IMR-90 (cell line): ENCODE measurements at regions not wholly inside any gene's neighbourhood (a gene's known extent, or its start where the extent isn't known, plus 50 kb on each side); places are given as distances from the start of the nearest gene placed in this dataset.

Experiments
- ATAC-seq: fragments of 200-7000 bp; cut with Tn5 transposase; 2 replicates; pipeline ENCODE4 v1.9.1; 2020; ENCODE audit warnings: low read depth, mild to moderate bottlenecking, moderate library complexity
- BruUV-seq: library from RNA; stranded (reverse); fragments of 400-500 nt; replicated peaks from 2 replicates; lab custom pipeline; 2021; lab: Mats Ljungman, UMichigan
- CTCF ChIA-PET: fragments of 300-600 bp; formaldehyde crosslinking; extraction: SDS; loops from one replicate; lab custom pipeline; 2021; ENCODE audit warnings: antibody characterized with exemption; lab: Yijun Ruan, JAX
- POLR2A ChIA-PET: fragments of 300-600 bp; sonication (Branson Sonifier 250); formaldehyde crosslinking; loops from one replicate; lab custom pipeline; 2022; ENCODE audit warnings: antibody characterized with exemption; ENCODE audit not compliant: unreplicated experiment; lab: Charles Lee
- DNase-seq: peaks from one replicate; pipeline ENCODE4 v3.0.0; 2013
- H2AFZ ChIP-seq: replicated peaks from 2 replicates; pipeline ENCODE3; 2013; ENCODE audit warnings: low read length, mild to moderate bottlenecking; ENCODE audit not compliant: poor library complexity
- H2AK5ac ChIP-seq: 2 replicates; pipeline ENCODE4 v1.6.1; 2013; ENCODE audit warnings: low read depth, low read length, inconsistent platforms
- H2AK9ac ChIP-seq: replicated peaks from 2 replicates; pipeline ENCODE3; 2013; ENCODE audit warnings: mild to moderate bottlenecking, low read depth, low read length, moderate library complexity; ENCODE audit not compliant: poor library complexity
- H2BK120ac ChIP-seq: 2 replicates; pipeline ENCODE4 v1.6.1; 2013; ENCODE audit warnings: low read depth, low read length, inconsistent platforms
- H2BK15ac ChIP-seq: 3 replicates; pipeline ENCODE4 v1.6.1; 2013; ENCODE audit warnings: low read depth, low read length, inconsistent platforms
- H2BK20ac ChIP-seq: 2 replicates; pipeline ENCODE4 v1.6.1; 2013; ENCODE audit warnings: low read depth, mild to moderate bottlenecking, inconsistent platforms, low read length, moderate library complexity
- H2BK5ac ChIP-seq: 2 replicates; pipeline ENCODE4 v1.6.1; 2013; ENCODE audit warnings: mild to moderate bottlenecking, low read depth, low read length, inconsistent platforms; ENCODE audit not compliant: poor library complexity, severe bottlenecking
- H3K14ac ChIP-seq: replicated peaks from 2 replicates; pipeline ENCODE4 v1.6.1; 2013; ENCODE audit warnings: low read depth, low read length, inconsistent platforms
- H3K18ac ChIP-seq: 2 replicates; pipeline ENCODE4 v1.6.1; 2013; ENCODE audit warnings: low read depth, low read length, control low read depth
- H3K23ac ChIP-seq: 2 replicates; pipeline ENCODE4 v1.6.1; 2013; ENCODE audit warnings: low read depth, low read length, inconsistent platforms
- H3K27ac ChIP-seq: 2 replicates; pipeline ENCODE4 v1.5.1; 2013; ENCODE audit warnings: mild to moderate bottlenecking, control low read depth, low read length; ENCODE audit not compliant: insufficient read depth
- H3K27me3 ChIP-seq: 2 replicates; pipeline ENCODE4 v1.6.1; 2013; ENCODE audit warnings: low read length; ENCODE audit not compliant: control insufficient read depth, insufficient read depth
- H3K36me3 ChIP-seq: 2 replicates; pipeline ENCODE4 v1.6.1; 2013; ENCODE audit warnings: low read length, mixed read lengths; ENCODE audit not compliant: control insufficient read depth, insufficient read depth
- H3K4ac ChIP-seq: 2 replicates; pipeline ENCODE4 v1.6.1; 2013; ENCODE audit warnings: low read depth, low read length, inconsistent platforms
- H3K4me1 ChIP-seq: 2 replicates; pipeline ENCODE4 v1.6.1; 2013; ENCODE audit warnings: low read length, mixed read lengths; ENCODE audit not compliant: control insufficient read depth, insufficient read depth
- H3K4me2 ChIP-seq: 2 replicates; pipeline ENCODE4 v1.6.1; 2013; ENCODE audit warnings: low read depth, mild to moderate bottlenecking, control low read depth, low read length, moderate library complexity
- H3K4me3 ChIP-seq: 2 replicates; pipeline ENCODE4 v1.5.1; 2013; ENCODE audit warnings: low read depth, mild to moderate bottlenecking, control low read depth, low read length, moderate library complexity; ENCODE audit not compliant: insufficient read depth
- H3K56ac ChIP-seq: 2 replicates; pipeline ENCODE4 v1.6.1; 2013; ENCODE audit warnings: low read length, inconsistent platforms; ENCODE audit not compliant: insufficient read depth; ENCODE audit errors: extremely low read depth
- H3K79me1 ChIP-seq, 2 experiments: 2 replicates each; pipeline ENCODE4 v1.6.1; 2013; ENCODE audit warnings: low read length in 2 of 2, inconsistent platforms in 1 of 2, low read depth in 1 of 2
- H3K9ac ChIP-seq: 2 replicates; pipeline ENCODE4 v1.6.1; 2013; ENCODE audit warnings: low read depth, low read length, control low read depth
- H3K9me1 ChIP-seq: 2 replicates; pipeline ENCODE4 v1.6.1; 2013; ENCODE audit warnings: low read length, inconsistent platforms; ENCODE audit not compliant: insufficient read depth
- H3K9me3 ChIP-seq: 2 replicates; pipeline ENCODE4 v1.6.1; 2013; ENCODE audit warnings: low read length; ENCODE audit not compliant: control insufficient read depth, insufficient read depth
- H4K20me1 ChIP-seq: 2 replicates; pipeline ENCODE4 v1.6.1; 2013; ENCODE audit warnings: low read length, inconsistent platforms; ENCODE audit not compliant: insufficient read depth
- H4K5ac ChIP-seq: 2 replicates; pipeline ENCODE4 v1.6.1; 2013; ENCODE audit warnings: mild to moderate bottlenecking, low read depth, low read length, control low read depth
- H4K8ac ChIP-seq, 2 experiments: 2 replicates each; pipeline ENCODE4 v1.6.1; 2013; ENCODE audit warnings: low read depth in 2 of 2, low read length in 2 of 2, control low read depth in 1 of 2, inconsistent platforms in 1 of 2
- H4K91ac ChIP-seq: 2 replicates; pipeline ENCODE4 v1.6.1; 2013; ENCODE audit warnings: low read depth, low read length, inconsistent platforms; ENCODE audit not compliant: insufficient read depth
- CHD1 ChIP-seq: IDR thresholded peaks from 2 replicates; pipeline ENCODE4 v1.6.1; 2012; ENCODE audit warnings: low read depth, low read length, improper control_type of control experiment
- MAFK ChIP-seq: IDR thresholded peaks from 2 replicates; pipeline ENCODE4 v1.6.1; 2012; ENCODE audit warnings: low read depth, low read length, improper control_type of control experiment
- MXI1 ChIP-seq: IDR thresholded peaks from 2 replicates; pipeline ENCODE4 v1.6.1; 2012; ENCODE audit warnings: low read depth, mild to moderate bottlenecking, low read length, moderate library complexity, borderline replicate concordance
- NFE2L2 ChIP-seq: fragments of 150-350 bp; IDR thresholded peaks from 2 replicates; pipeline ENCODE4 v1.6.1; 2016; ENCODE audit warnings: low read depth, mild to moderate bottlenecking, low read length
- WGBS, 2 experiments: methylation state at CpG; one replicate each; pipeline versions ENCODE4 v1.1.5 to v1.1.7; 2013; ENCODE audit warnings: missing lambda C conversion rate in 2 of 2; ENCODE audit not compliant: insufficient read length in 1 of 2; ENCODE audit errors: extremely low coverage in 2 of 2; 5-methylcytosine and 5-hydroxymethylcytosine counted together
- dilution Hi-C: fragments of 300-500 bp; cut with HindIII; formaldehyde crosslinking; loops from one replicate; pipeline ENCODE4 v1.14.3; 2018; ENCODE audit warnings: low sequenced_read_pairs; ENCODE audit not compliant: unreplicated experiment
- in situ Hi-C: fragments of 300-500 bp; cut with MboI; formaldehyde crosslinking; loops from 3 replicates; pipeline ENCODE4 v1.14.3; 2019; ENCODE audit warnings: low sequenced_read_pairs, inconsistent platforms, mixed read lengths
- intact Hi-C: fragments of 100-400 bp; cut with micrococcal nuclease; formaldehyde crosslinking; loops from 2 replicates; pipeline ENCODE4 v1.10.0; 2022
- TF ChIP-seq, protein P1 (sequence below): conservative IDR thresholded peaks from 2 replicates; pipeline ENCODE4 v1.5.1; 2012; ENCODE audit warnings: mild to moderate bottlenecking, low read depth, low read length, improper control_type of control experiment

DNA sequence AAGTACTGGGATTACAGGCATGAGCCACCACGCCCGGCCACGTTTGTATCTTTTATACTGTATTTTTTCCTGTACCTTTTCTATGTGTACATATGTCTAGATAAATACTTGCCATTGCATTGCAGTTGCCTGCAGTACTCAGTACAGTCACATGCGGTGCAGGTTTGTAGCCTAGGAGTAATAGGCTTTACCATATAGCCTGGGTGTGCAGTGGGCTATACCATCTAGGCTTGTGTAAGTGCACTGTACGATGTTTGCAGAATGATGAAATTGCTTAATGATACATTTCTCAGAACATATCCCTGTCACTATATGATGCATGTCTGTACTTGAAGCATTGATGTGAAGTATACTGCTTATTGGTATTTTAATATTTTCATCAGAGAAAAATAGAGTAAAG lies 115.4 kb upstream of the PUDP start:
- peaks cover 3% of the 10 kb centered on the region; the same call in 1 of the 2 replicates for H3K9me1 ChIP-seq
- no peak overlapping the region for H3K14ac ChIP-seq
- no peak overlapping the region for H2AFZ ChIP-seq
- intact Hi-C loops, result no loop called here
- H3K27me3 ChIP-seq, result no peaks in the 10 kb centered on the region
- H4K91ac ChIP-seq, result no peak overlapping the region
- in situ Hi-C loops, result no loop called here
- no peak overlapping the region for H3K18ac ChIP-seq
- WGBS, 2 experiments, result 100% methylated on average over 1 of the region's 5 CpGs; no CpG with 5 or more reads in 1 of the 2 experiments
- ChIA-PET POLR2A (no interaction called here), CTCF (interaction anchor here (0.6 kb wide), 1 partner anchor 1759 kb away, joined by 3 read pairs; no protein-coding TSS in a partner anchor)
- H3K4me1 ChIP-seq, result no peaks in the 10 kb centered on the region; the same call in 1 of the 2 replicates
- no peak overlapping the region for H3K4me3 ChIP-seq
- H3K36me3 ChIP-seq, result no peaks in the 10 kb centered on the region
- no TSS peak for BruUV-seq
- H4K5ac ChIP-seq, result no peak overlapping the region
- no peak overlapping the region for H2BK15ac ChIP-seq
- no peaks in the 10 kb centered on the region; the same call in 1 of the 2 replicates for H3K9me3 ChIP-seq
- TF ChIP-seq MAFK (no peak), MXI1 (no peak), CHD1 (no peak), NFE2L2 (no peak)
- TF ChIP-seq, protein P1, sequence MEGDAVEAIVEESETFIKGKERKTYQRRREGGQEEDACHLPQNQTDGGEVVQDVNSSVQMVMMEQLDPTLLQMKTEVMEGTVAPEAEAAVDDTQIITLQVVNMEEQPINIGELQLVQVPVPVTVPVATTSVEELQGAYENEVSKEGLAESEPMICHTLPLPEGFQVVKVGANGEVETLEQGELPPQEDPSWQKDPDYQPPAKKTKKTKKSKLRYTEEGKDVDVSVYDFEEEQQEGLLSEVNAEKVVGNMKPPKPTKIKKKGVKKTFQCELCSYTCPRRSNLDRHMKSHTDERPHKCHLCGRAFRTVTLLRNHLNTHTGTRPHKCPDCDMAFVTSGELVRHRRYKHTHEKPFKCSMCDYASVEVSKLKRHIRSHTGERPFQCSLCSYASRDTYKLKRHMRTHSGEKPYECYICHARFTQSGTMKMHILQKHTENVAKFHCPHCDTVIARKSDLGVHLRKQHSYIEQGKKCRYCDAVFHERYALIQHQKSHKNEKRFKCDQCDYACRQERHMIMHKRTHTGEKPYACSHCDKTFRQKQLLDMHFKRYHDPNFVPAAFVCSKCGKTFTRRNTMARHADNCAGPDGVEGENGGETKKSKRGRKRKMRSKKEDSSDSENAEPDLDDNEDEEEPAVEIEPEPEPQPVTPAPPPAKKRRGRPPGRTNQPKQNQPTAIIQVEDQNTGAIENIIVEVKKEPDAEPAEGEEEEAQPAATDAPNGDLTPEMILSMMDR, result no peak
- H4K8ac ChIP-seq, result no peak overlapping the region
- no peak overlapping the region for H3K4me2 ChIP-seq
- no peak overlapping the region for H3K56ac ChIP-seq
- ATAC-seq (no peak), DNase-seq (no peak)
- no peak overlapping the region for H2BK20ac ChIP-seq
- H3K9ac ChIP-seq, result no peak overlapping the region
- H3K27ac ChIP-seq, result no peak overlapping the region
- no peaks in the 10 kb centered on the region for H4K20me1 ChIP-seq
- no peak overlapping the region for H3K23ac ChIP-seq
- dilution Hi-C loops, result no loop called here
- no peak overlapping the region for H2AK9ac ChIP-seq
- H3K79me1 ChIP-seq, result no peaks in the 10 kb centered on the region
- no peak overlapping the region for H2BK5ac ChIP-seq
- H2BK120ac ChIP-seq, result no peak overlapping the region
- no peak overlapping the region for H2AK5ac ChIP-seq
- H3K4ac ChIP-seq, result no peak overlapping the region
